Stimulated activated CD4-positive, alpha-beta T cell treated with anti-CD3 and anti-CD28 coated beads, Interleukin-2, amount 100 ng/mL, for 24 hours (primary cell): ENCODE measurements at regions not wholly inside any gene's neighbourhood (a gene's known extent, or its start where the extent isn't known, plus 50 kb on each side); places are given as distances from the start of the nearest gene placed in this dataset.

Experiments used
- DNase-seq, 2 donors: peaks; one replicate each; pipeline ENCODE4 v3.0.0-alpha.2; 2020

GRCh38 chr16:85466304-85466700, 146.8 kb upstream of the GSE1 start:
- no peak for DNase-seq

- DNase-seq, result no peak
These were observed 146.1 kb upstream of the GSE1 start for GRCh38 chr16:85466989-85467388.

GRCh38 chr16:85469929-85470590, 143.1 kb upstream of the GSE1 start:
- no peak for DNase-seq

- no peak for DNase-seq
These were observed 142.2 kb upstream of the GSE1 start for GRCh38 chr16:85470873-85471272.

DNA sequence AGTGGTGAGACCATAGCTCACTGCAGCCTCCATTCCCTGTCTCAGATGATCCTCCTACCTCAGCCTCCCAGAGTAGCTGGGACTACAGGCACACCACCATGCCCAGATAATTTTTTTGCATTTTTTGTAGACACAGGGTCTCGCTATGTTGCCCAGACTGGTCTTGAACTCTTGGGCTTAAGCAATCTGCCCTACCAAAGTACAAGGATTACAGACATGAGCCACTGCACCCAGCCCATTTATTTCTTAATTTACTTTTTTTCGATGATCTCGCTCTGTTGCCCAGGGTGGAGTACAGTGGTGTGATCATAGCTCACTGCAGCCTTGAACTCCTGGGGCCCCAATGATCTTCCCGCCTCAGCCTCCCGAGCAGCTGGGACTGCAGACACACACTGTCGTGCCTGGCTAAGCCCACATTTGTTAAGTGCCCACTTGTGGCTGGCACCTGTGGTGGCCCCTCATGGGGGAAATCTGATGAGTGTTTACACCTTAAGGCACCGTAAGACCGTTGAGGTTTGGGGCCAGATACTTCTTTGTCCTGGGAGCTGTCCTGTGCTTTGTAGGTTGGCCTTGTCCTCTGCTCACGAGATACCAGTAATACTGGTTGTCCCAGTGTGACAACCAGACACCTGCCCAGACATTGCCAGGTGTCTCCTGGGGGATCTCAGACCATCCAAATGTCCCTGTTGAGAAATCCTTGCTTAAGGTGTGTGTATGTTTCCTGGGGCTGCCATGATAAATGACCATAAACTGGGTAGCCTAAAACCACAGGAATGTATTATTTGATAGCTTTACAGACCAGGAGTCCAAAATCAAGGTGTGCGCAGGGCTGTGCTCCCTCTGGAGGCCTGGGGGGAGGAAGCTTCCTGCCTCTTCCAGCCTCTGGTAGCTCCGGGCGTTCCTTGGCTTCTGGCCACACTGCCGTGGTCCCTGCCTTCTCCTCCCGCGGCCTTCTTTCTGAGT, 141.4 kb upstream of the GSE1 start:
- no peak for DNase-seq

- DNase-seq, result no peak
These were observed 140.6 kb upstream of the GSE1 start for GRCh38 chr16:85472514-85472913.

DNA sequence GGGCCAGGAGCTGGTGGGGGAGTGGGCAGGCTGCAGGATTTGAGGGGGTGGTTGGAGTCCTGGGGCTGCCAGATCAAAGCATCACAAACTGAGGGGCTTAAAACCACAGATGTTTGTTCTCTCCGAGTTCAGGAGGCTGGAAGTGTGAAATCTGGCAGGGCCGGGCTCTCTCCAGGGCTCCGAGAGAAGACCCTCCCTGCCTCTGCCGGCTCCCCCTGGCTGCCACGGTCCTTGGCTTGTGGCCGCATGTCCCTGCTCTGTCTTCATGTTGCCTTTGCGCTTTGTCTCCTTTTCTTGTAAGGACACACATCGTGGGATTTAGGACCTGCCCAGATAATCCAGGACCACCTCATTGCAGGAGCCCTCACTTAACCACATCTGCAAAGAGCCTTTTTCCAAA, 139.8 kb upstream of the GSE1 start:
- no peak for DNase-seq

- no peak for DNase-seq
These were observed 139.1 kb upstream of the GSE1 start for GRCh38 chr16:85473909-85474620.

DNA sequence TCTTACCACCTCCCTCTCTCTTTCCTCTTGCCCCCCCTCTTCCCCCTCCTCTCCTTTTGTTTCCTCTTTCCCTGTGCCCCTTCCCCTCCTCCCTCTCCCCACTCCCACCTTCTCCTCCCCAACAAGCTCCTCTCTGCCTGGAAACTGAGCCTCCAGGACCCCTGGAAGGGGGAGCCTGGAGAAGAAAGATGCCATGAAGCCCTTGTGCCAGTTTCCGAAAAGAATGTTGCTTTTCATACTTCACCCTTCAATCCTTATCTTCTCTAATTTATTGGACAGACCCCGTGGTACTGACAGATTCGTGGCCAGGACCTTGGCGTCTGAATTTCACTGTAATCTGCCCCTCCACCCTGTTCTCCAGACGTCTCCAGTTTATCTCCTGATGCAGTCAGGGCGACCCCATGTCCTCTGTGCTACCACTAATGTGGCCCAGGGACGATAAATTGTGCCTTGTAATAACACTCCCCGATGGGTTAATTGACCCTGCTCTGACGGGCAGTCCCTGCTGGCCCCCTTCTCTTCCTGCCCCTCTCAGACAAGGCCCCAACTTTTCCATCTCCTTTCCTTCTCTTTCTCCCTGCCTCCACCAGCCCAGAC, 138.4 kb upstream of the GSE1 start:
- DNase-seq, result no peak

GRCh38 chr16:85475233-85475632, 137.9 kb upstream of the GSE1 start:
- DNase-seq, result no peak

DNA sequence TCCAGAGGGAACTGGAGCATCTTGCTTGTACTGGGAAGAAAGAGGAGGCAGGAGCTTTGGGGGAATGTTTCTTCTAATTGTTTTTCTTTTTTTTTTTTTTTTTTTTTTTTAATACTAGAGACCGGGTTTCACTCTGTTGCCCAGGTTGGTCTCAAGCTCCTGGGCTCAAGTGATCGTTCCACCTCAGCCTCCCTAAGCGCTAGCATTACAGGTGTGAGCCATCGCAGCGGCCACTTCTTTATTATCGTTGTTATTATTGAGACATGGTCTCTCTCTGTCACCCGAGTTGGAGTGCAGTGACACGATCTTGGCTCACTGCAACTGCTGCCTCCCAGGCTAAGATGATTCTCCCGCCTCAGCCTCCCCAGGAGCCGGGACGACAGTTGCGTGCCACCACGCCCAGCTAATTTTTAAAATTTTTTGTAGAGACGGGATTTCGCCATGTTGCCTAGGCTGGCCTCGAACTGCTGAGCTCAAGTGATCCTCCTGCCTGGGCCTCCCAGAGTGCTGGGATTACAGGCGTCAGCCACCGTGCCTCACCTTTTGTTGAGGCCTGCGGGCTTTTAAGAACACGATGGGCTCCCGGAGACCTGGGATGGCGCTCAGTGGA, 137.3 kb upstream of the GSE1 start:
- DNase-seq, result no peak

DNA sequence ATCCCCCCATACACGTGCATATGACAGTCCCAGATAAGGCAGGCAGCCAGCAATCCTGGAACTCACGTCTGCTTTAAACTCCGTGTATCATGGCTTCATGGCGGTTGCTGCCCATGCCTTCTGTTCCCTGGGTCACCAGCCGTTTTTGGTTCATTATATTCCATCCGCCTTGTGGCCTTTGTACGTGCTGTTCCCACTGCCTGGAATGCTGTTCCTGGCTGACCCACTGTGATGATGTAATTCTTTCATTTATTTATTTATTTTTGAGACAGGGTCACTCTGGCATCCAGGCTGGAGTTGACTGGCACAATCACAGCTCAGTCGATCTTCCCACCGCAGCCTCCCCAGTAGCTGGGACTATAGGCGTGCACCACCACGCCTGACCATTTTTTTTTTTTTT, 136.7 kb upstream of the GSE1 start:
- no peak for DNase-seq

GRCh38 chr16:85477801-85478363, 135.2 kb upstream of the GSE1 start:
- DNase-seq, result no peak

GRCh38 chr16:85479972-85480726, 133.0 kb upstream of the GSE1 start:
- DNase-seq, result peak in 1 of 2 donors; percentile 19

DNA sequence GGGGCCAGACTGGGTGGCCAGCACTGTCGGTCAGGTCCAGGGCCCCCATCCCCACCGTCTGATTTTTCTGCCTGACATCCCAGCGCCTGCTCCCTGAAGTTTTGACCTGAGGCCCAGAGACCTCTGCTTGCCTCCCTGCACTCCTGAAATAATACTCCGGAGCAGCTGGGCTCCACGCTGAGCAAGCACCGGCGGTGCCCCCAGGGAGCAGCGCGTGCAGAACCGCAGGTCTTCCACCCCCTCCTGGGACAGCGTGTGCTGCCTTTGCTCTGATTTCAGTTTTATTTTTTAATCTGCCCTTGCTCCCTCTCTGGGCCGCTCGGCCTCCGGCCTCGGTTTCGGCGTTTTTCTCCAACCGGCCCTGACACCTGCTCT, 132.4 kb upstream of the GSE1 start:
- no peak for DNase-seq

- no peak for DNase-seq
These were observed 131.9 kb upstream of the GSE1 start for GRCh38 chr16:85481206-85481605.

- no peak for DNase-seq
These were observed 131.4 kb upstream of the GSE1 start for GRCh38 chr16:85481738-85482137.

- no peak for DNase-seq
These were observed 129.7 kb upstream of the GSE1 start for GRCh38 chr16:85483424-85483823.

DNA sequence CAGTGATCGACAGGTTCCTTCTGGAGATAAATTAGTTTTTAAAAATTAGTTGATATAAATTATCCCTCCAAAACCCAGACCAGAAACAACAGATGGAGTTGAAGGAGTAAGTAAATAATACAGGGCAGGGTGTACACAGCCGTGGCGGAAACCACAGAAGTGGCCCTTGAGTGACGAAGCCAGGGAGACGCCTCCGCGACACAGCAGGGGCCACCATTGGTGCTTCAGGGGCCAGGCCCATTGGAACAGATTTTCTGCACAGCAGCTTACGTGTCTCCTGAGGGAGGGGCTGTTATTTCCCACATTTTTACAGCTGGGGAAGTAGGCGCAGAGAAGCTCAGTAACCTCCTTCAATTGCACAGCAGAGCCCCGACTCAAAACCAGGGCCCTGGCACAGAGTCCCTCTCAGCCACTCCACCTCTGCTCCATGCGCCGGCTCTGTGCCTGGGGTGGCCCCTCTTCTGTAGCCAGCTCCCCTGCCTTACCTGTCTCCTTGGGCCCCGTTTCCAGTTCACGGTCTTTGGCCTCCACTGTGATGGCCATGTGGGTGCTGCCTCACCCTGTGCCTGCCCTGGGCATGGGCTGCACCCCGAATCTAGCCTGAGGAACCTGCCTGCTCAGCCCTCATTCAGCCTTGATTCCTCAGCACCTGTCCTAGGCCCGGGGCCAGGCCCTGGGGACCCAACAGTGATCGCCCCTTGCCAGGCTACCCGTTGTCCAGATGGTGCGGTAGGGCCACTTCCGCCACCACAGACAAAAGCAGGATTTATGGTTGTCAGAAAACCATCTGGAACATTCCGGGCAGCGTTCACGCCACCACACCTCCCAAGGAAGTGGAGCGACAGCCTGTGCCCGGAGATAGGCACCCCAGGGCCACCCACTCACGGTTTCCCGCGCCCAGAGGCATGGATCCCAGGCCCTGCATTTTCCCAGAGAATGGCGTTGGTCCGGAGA, 128.5 kb upstream of the GSE1 start:
- no peak for DNase-seq

DNA sequence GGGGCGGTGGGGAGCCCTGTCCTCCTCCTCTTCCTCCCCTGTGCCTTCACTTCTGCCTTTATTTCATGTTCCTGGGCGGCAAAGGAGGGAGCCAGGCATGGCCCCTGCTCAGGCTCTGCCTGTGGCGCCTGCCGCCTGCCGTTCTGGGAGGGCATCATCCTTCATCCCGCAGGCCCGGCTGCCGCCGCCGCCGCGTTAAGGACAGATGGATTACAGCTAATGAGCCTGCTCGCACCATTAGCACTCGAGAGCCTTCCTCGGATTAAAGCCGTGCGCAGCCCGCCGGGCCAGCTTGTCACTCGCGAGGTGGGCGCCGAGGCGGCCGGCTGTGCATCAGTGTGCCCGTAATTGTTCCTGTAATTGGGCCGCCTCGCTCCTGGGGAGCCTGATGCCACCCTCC, 127.7 kb upstream of the GSE1 start:
- no peak for DNase-seq
